NOMO-1 treated with DMSO at 0.1 percent for 48 hours (cell line): ENCODE measurements at regions not wholly inside any gene's neighbourhood (a gene's known extent, or its start where the extent isn't known, plus 50 kb on each side); places are given as distances from the start of the nearest gene placed in this dataset.
"Not testable (repeated sequence)": the region's sequence is repeated elsewhere in the genome, so short reads cannot be mapped to it uniquely, and the experiment has no call there.

Source experiments
- DNase-seq: peaks from one replicate; lab custom pipeline; 2025; ENCODE audit not compliant: unreplicated experiment; lab: John Stamatoyannopoulos, UW

DNA sequence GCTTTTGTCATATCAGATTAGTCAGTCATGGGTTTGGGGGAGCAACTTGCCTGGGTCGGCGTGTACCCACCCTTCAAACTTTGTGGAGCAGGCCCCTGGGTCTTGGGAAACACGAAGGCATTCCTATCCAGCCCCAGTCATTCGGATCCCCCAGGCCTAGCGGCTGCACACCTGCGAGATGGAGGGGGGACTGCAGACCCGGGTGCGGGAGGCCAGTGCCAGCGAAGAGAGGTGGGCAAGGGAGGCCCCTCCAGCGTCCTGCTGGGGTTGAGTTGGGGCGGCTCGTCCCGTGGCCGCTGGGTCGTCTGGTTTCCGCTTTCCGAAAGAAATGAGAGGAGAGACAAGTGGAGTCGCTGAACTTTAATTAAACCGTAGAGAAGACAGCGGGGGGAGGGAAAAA is 112.2 kb upstream of the FOXD4L5 start:
- DNase-seq = not testable (repeated sequence)

DNA sequence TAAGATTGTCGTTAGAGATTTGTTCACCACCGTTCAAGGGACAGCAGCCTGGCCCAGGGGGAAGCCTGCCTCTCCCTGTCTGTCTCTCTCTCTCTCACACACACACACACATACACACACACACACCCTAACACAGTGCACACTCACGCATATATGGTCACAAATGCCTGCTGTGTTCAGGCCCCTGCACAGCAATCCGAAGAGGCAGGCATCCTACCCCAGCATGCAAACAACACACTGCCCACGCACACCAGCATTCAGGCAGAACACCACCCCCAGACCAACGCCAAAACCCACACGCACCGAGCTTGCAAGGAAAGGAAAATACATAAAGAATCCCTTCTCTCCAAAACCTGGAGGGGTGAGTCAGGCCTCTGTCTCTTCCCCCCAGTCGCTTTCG is 111.6 kb upstream of the FOXD4L5 start:
- DNase-seq = not testable (repeated sequence)

GRCh38 chr9:65395789-65396188 is 110.8 kb upstream of the FOXD4L5 start:
- DNase-seq = not testable (repeated sequence)

DNA sequence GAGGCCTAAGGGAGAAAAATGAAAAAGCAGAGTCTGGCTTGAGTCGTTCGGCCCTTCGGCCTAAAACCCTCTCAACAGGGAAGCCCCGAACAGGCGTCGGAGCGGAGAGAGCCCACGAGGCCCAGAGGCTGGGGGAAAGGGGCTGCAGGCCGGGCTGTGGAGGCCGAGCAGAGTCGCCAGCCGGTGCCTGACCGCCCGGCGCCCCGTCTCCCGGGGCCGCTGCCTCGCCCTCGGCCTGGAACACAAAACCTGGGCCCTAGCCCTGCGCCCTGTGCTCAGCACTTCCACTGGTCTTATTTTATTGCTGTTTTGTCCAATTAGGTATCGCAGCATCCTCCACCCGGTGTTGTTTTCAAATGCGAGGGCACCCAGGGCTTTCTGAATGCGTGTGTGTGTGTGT is 110.1 kb upstream of the FOXD4L5 start:
- not testable (repeated sequence) for DNase-seq

GRCh38 chr9:65393111-65393810 is 108.3 kb upstream of the FOXD4L5 start:
- DNase-seq = not testable (repeated sequence)

- DNase-seq = not testable (repeated sequence)
Measured at GRCh38 chr9:65392611-65393010, 107.6 kb upstream of the FOXD4L5 start.

GRCh38 chr9:65389710-65390109 is 104.7 kb upstream of the FOXD4L5 start:
- DNase-seq = not testable (repeated sequence)

- not testable (repeated sequence) for DNase-seq
Measured at GRCh38 chr9:65389216-65389615, 104.2 kb upstream of the FOXD4L5 start.

GRCh38 chr9:65386699-65387098 is 101.7 kb upstream of the FOXD4L5 start:
- DNase-seq = not testable (repeated sequence)

- DNase-seq = not testable (repeated sequence)
Measured at GRCh38 chr9:65386191-65386590, 101.2 kb upstream of the FOXD4L5 start.

GRCh38 chr9:65385655-65386024 is 100.6 kb upstream of the FOXD4L5 start:
- not testable (repeated sequence) for DNase-seq

GRCh38 chr9:65384759-65385654 is 100.0 kb upstream of the FOXD4L5 start:
- DNase-seq = not testable (repeated sequence)

DNA sequence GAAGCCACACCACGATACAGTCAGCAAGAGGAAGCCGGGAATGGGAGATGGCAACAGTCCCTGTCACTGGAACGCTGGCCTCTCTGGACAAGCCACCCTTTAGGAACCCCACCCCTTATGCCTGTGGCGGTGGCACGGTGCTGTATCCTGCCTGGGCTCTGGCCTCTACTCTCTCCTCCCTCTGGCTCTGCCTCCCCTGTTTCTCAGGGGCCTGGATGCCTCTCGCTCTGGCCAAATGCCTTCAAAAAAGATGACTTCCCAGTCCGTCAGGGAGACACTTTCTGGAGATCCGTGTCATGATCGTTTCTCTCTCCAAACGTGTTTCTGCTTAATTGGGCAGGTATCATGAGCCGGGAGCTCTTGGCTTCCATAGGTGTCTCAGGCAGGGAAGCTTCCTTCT is 99.1 kb upstream of the FOXD4L5 start:
- not testable (repeated sequence) for DNase-seq

GRCh38 chr9:65383646-65384045 is 98.6 kb upstream of the FOXD4L5 start:
- not testable (repeated sequence) for DNase-seq

DNA sequence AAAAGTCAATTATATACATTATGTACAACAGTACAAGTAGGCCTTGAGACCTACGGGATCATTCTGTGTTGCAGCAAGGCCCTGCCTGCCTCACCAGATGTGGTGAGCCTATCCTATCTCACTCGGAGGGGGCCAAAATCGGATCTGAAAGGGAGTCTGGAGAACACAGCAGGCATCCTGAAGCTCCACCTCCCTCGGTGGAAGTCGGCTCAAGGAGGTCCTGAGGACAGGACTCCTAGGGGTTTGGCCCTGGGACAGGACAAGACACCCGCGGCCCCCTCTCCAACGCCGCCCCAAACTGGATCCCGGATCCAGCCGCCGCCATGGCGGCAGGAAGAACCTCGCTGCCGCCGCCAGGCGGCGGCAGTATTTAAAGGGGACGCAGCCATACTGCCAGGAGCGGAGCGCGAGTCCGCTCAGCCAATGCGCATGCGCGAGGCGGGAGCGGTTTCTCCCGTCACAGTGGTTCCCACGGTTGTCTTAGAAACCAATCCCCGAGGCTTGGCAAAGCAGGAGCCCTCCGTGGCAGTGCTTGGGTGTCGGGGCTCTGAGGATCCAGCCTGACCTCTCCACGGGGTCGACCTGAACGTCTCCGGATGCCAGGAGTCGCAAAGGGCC is 97.8 kb upstream of the FOXD4L5 start:
- not testable (repeated sequence) for DNase-seq
